Colonic mucosa (tissue), 4 donors: ENCODE measurements at regions not wholly inside any gene's neighbourhood (a gene's known extent, or its start where the extent isn't known, plus 50 kb on each side); places are given as distances from the start of the nearest gene placed in this dataset.

Experiments used
- DNase-seq: peaks from one replicate; pipeline ENCODE4 v3.0.0-alpha.2; 2020
- H3K27ac ChIP-seq: fragments of 200-600 bp; one replicate; pipeline ENCODE4 v1.8.0; 2021
- H3K27me3 ChIP-seq: fragments of 200-600 bp; one replicate; pipeline ENCODE4 v1.8.0; 2021
- H3K36me3 ChIP-seq: fragments of 200-600 bp; one replicate; pipeline ENCODE4 v1.8.0; 2021
- H3K4me1 ChIP-seq: fragments of 200-600 bp; one replicate; pipeline ENCODE4 v1.8.0; 2021; ENCODE audit warnings: mild to moderate bottlenecking
- H3K4me3 ChIP-seq: fragments of 200-600 bp; one replicate; pipeline ENCODE4 v1.8.0; 2021
- H3K9ac ChIP-seq, 2 donors: one replicate each; pipeline ENCODE4 v1.7.0; 2013; ENCODE audit warnings: control low read depth in 2 of 2, low read depth in 2 of 2, low read length in 2 of 2
- H3K9me3 ChIP-seq: fragments of 200-600 bp; one replicate; pipeline ENCODE4 v1.8.0; 2021
- intact Hi-C: fragments of 100-400 bp; cut with DNase I; formaldehyde crosslinking; loops from one replicate; pipeline ENCODE4 v1.14.1; 2022
- TF ChIP-seq, protein P1 (sequence below): fragments of 200-600 bp; IDR thresholded peaks from one replicate; pipeline ENCODE4 v1.8.0; 2022; ENCODE audit warnings: antibody characterized with exemption, mild to moderate bottlenecking
- donor health status: healthy.
- donor health status: DM: no; HTN: no; CAD: no.
- donor health status: DM: no; HTN: no; CAD: no.

DNA sequence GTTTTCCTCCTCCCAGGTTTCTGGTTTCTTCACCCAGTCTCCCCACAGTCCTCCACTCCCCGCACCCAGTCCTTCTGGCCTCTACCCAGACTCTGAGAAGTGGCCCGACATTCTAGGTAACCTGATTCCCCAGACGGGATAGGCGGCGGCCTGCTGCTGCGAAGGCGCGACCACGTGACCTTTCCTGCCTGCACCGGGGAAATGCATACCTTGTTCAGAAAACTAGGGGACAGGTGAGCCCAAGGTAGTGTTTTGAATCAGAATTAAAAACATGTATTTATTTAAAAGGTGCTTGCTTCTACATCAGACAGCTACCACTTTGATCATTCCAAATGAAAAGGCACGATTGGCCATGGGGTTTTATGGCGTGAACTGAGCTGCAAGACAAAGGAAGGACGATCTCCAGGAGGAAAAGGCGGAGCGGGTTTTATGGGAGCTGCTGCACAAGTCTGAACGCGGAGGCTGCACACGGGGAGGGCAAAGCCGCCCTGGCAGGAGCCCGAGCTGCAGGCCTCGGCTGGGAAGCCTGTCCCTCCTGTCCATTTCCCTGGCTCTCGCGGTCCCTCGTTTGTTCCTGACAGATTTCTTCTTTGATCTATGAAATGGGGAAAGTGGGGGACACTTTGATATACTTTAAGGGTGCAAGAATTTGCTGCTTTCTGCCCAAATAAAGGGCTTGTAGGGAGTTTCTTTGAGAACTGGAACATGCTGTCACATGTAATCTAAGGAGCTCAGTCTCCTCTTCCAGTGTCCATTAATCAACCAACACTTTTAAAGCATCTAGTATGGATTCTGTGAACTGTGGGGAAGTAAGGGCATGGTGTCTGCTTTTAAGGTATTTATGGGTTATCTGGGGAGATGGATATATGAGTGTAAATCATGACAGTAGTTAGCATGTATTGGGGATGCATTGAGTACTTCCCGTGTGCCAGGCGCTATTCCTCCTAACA is 150.9 kb downstream of the SPRY1 start:
- no peaks in the 10 kb centered on the region for H3K27me3 ChIP-seq
- TF ChIP-seq, protein P1, sequence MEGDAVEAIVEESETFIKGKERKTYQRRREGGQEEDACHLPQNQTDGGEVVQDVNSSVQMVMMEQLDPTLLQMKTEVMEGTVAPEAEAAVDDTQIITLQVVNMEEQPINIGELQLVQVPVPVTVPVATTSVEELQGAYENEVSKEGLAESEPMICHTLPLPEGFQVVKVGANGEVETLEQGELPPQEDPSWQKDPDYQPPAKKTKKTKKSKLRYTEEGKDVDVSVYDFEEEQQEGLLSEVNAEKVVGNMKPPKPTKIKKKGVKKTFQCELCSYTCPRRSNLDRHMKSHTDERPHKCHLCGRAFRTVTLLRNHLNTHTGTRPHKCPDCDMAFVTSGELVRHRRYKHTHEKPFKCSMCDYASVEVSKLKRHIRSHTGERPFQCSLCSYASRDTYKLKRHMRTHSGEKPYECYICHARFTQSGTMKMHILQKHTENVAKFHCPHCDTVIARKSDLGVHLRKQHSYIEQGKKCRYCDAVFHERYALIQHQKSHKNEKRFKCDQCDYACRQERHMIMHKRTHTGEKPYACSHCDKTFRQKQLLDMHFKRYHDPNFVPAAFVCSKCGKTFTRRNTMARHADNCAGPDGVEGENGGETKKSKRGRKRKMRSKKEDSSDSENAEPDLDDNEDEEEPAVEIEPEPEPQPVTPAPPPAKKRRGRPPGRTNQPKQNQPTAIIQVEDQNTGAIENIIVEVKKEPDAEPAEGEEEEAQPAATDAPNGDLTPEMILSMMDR = no peak
- H3K4me1 ChIP-seq = peaks cover 12% of the 10 kb centered on the region
- intact Hi-C loops = no loop called here
- H3K36me3 ChIP-seq = no peaks in the 10 kb centered on the region
- H3K4me3 ChIP-seq = no peak overlapping the region
- DNase-seq = peak; percentile 88
- H3K9me3 ChIP-seq = no peaks in the 10 kb centered on the region
- peak overlapping the region; percentile 83 for H3K27ac ChIP-seq
- H3K9ac ChIP-seq = peak overlapping the region in 1 of 2 donors; percentile 56

DNA sequence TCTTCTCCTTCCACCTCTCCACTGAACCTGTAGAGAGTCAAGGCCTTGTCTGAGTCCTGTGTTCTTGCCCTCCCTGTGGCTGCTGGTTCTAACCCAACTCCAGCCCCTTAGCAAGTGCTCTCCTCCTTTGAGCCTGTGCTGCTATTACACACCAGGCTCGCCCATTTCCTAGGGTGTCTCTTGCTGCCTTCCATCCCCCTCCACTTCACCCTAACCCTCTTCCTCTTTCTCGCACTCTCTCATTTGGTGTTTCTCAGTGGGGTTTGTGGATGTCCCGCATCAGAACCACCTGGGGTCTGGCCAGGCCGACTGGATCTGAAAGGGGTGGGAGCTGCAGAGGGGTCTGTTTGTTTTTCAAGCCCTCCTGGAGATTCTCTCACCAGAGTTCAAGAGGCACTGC is 156.7 kb downstream of the SPRY1 start:
- Histone ChIP-seq H3K36me3 (no peaks in the 10 kb centered on the region), H3K27ac (peak overlapping the region; percentile 91)
- intact Hi-C loops = loop anchor here (10.0 kb wide), 1 partner anchor 148 kb away; no protein-coding TSS in a partner anchor

DNA sequence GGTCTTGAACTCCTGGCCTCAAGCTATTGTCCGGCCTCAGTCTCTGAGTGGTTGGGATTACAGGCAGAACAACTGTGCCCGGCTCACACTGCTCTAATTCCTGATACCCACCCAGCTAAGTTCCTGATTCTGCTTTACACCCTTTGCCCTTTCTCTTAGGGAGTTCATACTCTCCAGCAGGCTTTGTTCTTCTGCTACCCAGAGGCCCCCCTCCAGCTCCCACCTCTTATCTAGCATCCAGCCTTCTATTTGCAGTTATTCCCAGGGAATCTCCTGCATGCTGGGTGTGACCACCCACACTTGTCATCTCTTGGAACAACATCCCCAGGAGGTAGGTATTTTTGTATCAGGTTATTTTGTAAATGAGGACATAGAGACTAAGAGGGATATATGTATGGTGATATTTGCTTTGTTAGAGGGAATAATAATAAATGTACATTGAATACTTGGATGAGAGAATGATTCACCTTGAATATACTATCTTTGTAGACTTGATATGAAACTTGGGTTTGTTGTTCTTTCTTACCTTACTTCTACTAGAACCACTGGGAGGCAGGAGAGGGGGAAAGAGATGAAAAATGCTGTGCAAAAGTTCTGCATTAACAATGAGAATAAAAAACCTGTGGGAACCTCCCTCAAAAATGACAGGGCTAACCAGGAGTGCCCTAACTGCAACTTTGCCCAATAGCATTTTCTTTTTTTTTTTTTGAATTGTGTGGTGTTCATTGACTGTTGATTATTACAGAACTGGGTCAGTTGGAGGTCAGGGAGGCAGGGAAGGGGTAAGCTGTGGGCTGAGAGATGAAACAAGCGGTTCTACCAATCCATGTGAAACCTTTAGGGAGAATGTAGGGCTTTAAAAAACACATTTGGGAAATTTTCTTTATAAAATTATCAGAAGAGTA is 157.4 kb downstream of the SPRY1 start:
- Histone ChIP-seq H3K36me3 (no peaks in the 10 kb centered on the region), H3K4me1 (peaks cover 6% of the 10 kb centered on the region), H3K27me3 (no peaks in the 10 kb centered on the region), H3K9me3 (no peaks in the 10 kb centered on the region), H3K27ac (peak overlapping the region; percentile 91), H3K4me3 (no peak overlapping the region), H3K9ac (peak overlapping the region in 1 of 2 donors; percentile 8)
- TF ChIP-seq, protein P1 = no peak
- no peak for DNase-seq
- intact Hi-C loops = loop anchor here (10.0 kb wide), 1 partner anchor 149 kb away; no protein-coding TSS in a partner anchor

More for the DNA sequence above, 156.7 kb downstream of the SPRY1 start:
- no peaks in the 10 kb centered on the region for H3K27me3 ChIP-seq
- peak overlapping the region in 1 of 2 donors; percentile 8 for H3K9ac ChIP-seq
- H3K4me3 ChIP-seq = no peak overlapping the region
- peaks cover 11% of the 10 kb centered on the region for H3K4me1 ChIP-seq
- no peaks in the 10 kb centered on the region for H3K9me3 ChIP-seq
- TF ChIP-seq, protein P1 = no peak
- no peak for DNase-seq

DNA sequence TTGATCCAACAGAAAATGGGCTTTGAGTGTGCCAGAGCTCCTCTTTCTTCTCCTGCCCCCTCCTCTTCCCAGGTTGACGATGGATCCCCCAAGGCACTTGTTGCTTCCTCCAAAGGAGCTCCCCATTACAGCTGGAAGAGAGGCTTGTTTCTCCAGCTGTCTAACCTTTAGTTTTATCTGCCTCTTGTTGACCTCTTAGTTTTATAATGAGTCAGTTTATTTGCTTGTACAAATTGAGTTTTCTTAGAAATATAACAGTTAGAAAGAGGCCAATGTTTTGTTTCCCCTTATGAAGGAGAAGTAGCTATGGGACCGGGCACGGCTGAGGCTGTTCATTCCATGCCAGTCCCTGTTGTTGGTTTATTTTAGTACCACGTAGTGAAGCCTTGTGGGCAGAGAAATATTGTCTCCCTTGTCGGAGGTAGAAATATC is 158.2 kb downstream of the SPRY1 start:
- Histone ChIP-seq H3K27me3 (no peaks in the 10 kb centered on the region), H3K4me3 (no peak overlapping the region), H3K4me1 (peaks cover 6% of the 10 kb centered on the region), H3K27ac (peak overlapping the region; percentile 91), H3K36me3 (no peaks in the 10 kb centered on the region), H3K9ac (peak overlapping the region in 1 of 2 donors; percentile 52), H3K9me3 (no peaks in the 10 kb centered on the region)
- TF ChIP-seq, protein P1 = no peak
- intact Hi-C loops = loop anchor here (10.0 kb wide), 1 partner anchor 150 kb away; no protein-coding TSS in a partner anchor
- DNase-seq = peak; percentile 25

DNA sequence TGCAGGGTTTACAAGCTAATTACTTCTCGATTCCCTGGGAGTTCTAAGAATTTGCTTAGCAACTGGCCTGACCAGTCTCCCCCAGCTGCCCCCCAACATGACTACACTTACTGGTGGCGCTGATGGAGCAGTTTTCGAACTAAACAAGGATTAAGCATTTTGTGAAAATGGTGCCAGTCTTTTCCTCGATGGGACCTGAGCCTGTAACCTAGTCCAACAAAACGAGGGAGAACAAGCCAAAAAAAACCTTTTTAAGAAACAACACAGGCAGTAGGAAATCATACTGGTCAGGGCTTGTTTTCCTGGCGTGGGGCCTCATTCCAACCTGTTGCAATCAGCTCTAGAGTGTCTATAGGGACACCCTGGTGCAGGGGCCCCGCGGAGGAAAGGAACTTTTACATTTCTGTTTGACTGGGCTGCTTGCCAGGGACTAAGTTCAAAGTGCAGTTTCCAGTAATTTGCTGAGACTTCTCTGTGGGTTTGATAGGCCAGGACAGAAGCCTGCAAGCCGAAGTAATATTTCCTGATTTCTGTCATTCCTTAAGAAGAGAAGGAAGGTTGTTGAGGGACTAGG is 158.7 kb downstream of the SPRY1 start:
- DNase-seq = peak; percentile 96
- no peaks in the 10 kb centered on the region for H3K27me3 ChIP-seq
- H3K9ac ChIP-seq = peak overlapping the region in 1 of 2 donors; percentile 52
- H3K36me3 ChIP-seq = no peaks in the 10 kb centered on the region
- no peaks in the 10 kb centered on the region for H3K9me3 ChIP-seq
- intact Hi-C loops = loop anchor here (10.0 kb wide), 1 partner anchor 151 kb away; no protein-coding TSS in a partner anchor
- H3K4me1 ChIP-seq = peaks cover 6% of the 10 kb centered on the region
- no peak overlapping the region for H3K4me3 ChIP-seq
- TF ChIP-seq, protein P1 = no peak
- H3K27ac ChIP-seq = peak overlapping the region; percentile 91
